ENCODE measurements at regions not wholly inside any gene's neighbourhood (a gene's known extent, or its start where the extent isn't known, plus 50 kb on each side); places are given as distances from the start of the nearest gene placed in this dataset.

DNA sequence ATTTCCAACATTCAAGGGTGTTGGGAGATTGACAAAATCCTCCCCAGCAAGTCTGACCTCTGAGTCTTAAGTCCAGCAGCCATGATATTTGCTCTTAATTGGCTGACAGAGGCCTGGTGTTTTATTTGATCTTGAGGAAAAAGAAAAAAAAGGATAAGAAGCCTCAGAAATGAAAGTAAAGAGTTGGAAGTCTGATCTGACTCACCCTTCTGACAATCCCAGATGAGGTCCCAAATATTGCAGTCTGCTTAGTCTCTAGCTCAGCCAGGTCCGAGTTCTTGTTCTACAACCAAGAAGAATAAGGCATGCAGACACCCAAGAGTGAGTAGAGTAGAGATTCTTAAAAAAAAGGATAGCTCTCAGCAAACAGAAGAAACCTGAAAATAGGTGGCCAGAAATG is 632.5 kb upstream of the ST8SIA4 start:
- no peak for ATAC-seq
- no peak for TF ChIP-seq ZNF8 (CRISPR knock-in tag; IDR thresholded peaks at IDR 0.05)
- no peak for TF ChIP-seq TOX (CRISPR knock-in tag; IDR thresholded peaks at IDR 0.05; ENCODE audit: borderline replicate concordance)
- TF ChIP-seq CSDC2 (CRISPR knock-in tag; IDR thresholded peaks at IDR 0.05) = no peak
- no peak for TF ChIP-seq ZFP30 (CRISPR knock-in tag; IDR thresholded peaks at IDR 0.05)
- TF ChIP-seq CSRNP3 (CRISPR knock-in tag; IDR thresholded peaks at IDR 0.05) = no peak
- TF ChIP-seq, protein P1, sequence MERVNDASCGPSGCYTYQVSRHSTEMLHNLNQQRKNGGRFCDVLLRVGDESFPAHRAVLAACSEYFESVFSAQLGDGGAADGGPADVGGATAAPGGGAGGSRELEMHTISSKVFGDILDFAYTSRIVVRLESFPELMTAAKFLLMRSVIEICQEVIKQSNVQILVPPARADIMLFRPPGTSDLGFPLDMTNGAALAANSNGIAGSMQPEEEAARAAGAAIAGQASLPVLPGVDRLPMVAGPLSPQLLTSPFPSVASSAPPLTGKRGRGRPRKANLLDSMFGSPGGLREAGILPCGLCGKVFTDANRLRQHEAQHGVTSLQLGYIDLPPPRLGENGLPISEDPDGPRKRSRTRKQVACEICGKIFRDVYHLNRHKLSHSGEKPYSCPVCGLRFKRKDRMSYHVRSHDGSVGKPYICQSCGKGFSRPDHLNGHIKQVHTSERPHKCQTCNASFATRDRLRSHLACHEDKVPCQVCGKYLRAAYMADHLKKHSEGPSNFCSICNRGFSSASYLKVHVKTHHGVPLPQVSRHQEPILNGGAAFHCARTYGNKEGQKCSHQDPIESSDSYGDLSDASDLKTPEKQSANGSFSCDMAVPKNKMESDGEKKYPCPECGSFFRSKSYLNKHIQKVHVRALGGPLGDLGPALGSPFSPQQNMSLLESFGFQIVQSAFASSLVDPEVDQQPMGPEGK (CRISPR knock-in tag; IDR thresholded peaks at IDR 0.05; ENCODE audit: borderline replicate concordance) = no peak
- TF ChIP-seq ISL1 (CRISPR knock-in tag; IDR thresholded peaks at IDR 0.05) = no peak
- no peak for TF ChIP-seq TSHZ2 (CRISPR knock-in tag; IDR thresholded peaks at IDR 0.05)
- TF ChIP-seq, protein P2, sequence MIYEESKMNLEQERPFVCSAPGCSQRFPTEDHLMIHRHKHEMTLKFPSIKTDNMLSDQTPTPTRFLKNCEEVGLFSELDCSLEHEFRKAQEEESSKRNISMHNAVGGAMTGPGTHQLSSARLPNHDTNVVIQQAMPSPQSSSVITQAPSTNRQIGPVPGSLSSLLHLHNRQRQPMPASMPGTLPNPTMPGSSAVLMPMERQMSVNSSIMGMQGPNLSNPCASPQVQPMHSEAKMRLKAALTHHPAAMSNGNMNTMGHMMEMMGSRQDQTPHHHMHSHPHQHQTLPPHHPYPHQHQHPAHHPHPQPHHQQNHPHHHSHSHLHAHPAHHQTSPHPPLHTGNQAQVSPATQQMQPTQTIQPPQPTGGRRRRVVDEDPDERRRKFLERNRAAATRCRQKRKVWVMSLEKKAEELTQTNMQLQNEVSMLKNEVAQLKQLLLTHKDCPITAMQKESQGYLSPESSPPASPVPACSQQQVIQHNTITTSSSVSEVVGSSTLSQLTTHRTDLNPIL (CRISPR knock-in tag; IDR thresholded peaks at IDR 0.05; ENCODE audit: low read depth) = no peak
- TF ChIP-seq ZC3H10 (CRISPR knock-in tag; IDR thresholded peaks at IDR 0.05) = no peak

DNA sequence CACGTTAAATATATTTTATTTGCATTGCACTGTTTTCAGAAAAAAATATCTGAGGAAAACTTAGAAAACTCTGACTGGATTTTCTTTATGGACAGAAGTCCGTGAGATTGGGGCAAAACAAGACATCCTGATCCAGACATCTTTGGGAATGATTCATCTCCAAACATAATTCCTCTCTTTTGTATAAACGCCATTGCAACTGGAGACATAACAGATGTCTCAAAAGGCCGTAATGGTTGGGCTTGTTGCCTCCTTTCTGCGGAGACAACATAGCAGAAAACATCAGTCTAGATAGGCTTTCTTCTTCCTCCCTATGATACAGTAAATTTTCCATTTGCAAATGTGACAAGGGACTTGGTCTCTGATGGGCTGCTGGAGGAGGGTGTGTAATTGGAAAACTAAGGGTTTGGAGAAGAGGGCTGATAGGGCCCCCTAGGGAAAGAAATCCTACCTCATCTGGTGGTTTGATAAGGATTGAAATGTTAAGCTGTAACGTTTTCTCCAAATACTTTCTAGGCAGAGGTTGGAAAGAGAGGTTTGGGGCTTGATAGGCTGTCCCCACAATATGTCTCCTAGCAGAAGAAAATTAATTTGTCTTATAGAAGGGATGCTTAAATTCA is 631.5 kb upstream of the ST8SIA4 start:
- no peak for ATAC-seq

GRCh38 chr5:101532430-101532829 is 629.3 kb upstream of the ST8SIA4 start:
- ATAC-seq = no peak
- TF ChIP-seq, protein P2 (CRISPR knock-in tag; IDR thresholded peaks at IDR 0.05; ENCODE audit: low read depth) = no peak
- no peak for TF ChIP-seq TOX (CRISPR knock-in tag; IDR thresholded peaks at IDR 0.05; ENCODE audit: borderline replicate concordance)
- no peak for TF ChIP-seq ZNF70 (CRISPR knock-in tag; IDR thresholded peaks at IDR 0.05)
- TF ChIP-seq RARB (CRISPR knock-in tag; IDR thresholded peaks at IDR 0.05) = no peak
- TF ChIP-seq ZNF565 (CRISPR knock-in tag; conservative IDR thresholded peaks at IDR 0.05; ENCODE audit: low read depth) = no peak
- TF ChIP-seq TCF4 (CRISPR knock-in tag; IDR thresholded peaks at IDR 0.05; ENCODE audit: borderline replicate concordance) = no peak
- no peak for TF ChIP-seq ZC3H10 (CRISPR knock-in tag; IDR thresholded peaks at IDR 0.05)
- TF ChIP-seq BACH2 (CRISPR knock-in tag; IDR thresholded peaks at IDR 0.05; ENCODE audit: borderline replicate concordance) = no peak
- TF ChIP-seq ZFP3 (CRISPR knock-in tag; IDR thresholded peaks at IDR 0.05) = no peak
- no peak for TF ChIP-seq GLIS3 (CRISPR knock-in tag; IDR thresholded peaks at IDR 0.05)
- TF ChIP-seq OSR1 (CRISPR knock-in tag; IDR thresholded peaks at IDR 0.05) = no peak
- TF ChIP-seq POU6F1 (CRISPR knock-in tag; IDR thresholded peaks at IDR 0.05; ENCODE audit: borderline replicate concordance, low read depth) = no peak
- TF ChIP-seq ESRRG (CRISPR knock-in tag; IDR thresholded peaks at IDR 0.05) = no peak
- TF ChIP-seq ISL1 (CRISPR knock-in tag; IDR thresholded peaks at IDR 0.05) = no peak
- no peak for TF ChIP-seq CSDC2 (CRISPR knock-in tag; IDR thresholded peaks at IDR 0.05)
- no peak for TF ChIP-seq ARNTL (CRISPR knock-in tag; IDR thresholded peaks at IDR 0.05; ENCODE audit: borderline replicate concordance, low read depth)

More for the DNA sequence above, 631.5 kb upstream of the ST8SIA4 start:
- TF ChIP-seq TCF4 (CRISPR knock-in tag; IDR thresholded peaks at IDR 0.05; ENCODE audit: borderline replicate concordance) (no peak), OSR1 (CRISPR knock-in tag; IDR thresholded peaks at IDR 0.05) (no peak), SNAI2 (CRISPR knock-in tag; IDR thresholded peaks at IDR 0.05) (no peak), ZC3H10 (CRISPR knock-in tag; IDR thresholded peaks at IDR 0.05) (no peak), BACH2 (CRISPR knock-in tag; IDR thresholded peaks at IDR 0.05; ENCODE audit: borderline replicate concordance) (no peak), ISL1 (CRISPR knock-in tag; IDR thresholded peaks at IDR 0.05) (no peak)
- TF ChIP-seq, protein P1 (CRISPR knock-in tag; IDR thresholded peaks at IDR 0.05; ENCODE audit: borderline replicate concordance) = no peak
